ENCODE measurements at regions not wholly inside any gene's neighbourhood (a gene's known extent, or its start where the extent isn't known, plus 50 kb on each side); places are given as distances from the start of the nearest gene placed in this dataset.

DNA sequence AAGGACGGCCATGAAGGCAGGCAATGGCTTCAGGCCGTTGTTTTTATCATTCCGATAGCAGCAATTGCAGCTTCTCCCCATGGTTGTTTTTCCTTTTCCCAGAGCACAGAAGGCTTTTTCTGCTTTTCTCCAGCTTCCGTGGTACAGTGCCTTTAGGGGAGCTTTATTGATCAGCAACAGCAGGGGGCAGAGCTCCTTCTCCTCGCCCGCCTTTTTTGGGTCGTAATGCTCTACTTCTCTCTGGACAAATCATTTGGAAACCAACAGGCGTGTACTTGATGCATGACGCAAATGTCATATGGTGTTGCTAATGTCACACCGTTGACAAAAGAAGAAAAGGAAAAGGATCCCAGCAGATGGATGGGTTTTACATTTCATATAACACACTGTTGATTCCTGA is 79.7 kb upstream of the SNRK start:
- DNase-seq, result peak; percentile 48

DNA sequence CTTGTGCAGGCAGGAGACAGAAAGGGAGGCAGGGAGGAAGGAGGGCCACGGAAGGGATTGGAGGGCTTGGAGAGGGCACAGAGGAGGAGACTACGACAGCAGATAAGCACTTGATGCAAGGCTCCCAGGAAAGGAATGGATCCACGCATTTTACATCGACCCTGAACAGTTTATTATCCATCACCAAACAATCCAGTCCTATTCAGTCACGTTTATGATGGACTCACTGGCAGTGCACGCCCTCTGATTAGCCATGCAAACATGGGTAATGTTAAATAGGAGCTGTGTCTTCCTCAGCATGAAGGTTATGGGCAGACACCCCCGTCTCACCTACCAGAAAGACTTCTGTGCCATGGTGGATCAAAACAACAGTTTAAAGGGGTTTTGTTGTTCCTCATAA is 80.2 kb upstream of the SNRK start:
- DNase-seq, result peak; percentile 14

DNA sequence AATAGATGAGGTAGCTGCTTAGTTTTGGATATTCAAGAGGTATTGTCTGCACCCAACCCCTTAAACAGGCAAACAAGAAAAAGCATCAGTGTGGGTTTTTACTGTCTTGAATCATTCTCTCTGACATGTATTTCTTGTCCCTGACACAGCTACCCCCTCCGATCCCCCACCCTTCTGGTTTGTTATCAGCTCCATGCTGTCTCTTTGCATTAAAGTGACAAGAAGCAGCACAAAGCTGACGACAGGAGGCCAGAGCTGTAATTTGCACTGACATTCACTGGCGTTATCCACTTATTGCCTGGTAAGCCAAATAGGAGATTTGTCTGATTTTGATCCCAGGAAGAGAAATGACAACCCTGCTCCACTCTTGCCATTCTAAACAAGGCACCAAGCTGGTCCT is 83.3 kb upstream of the SNRK start:
- peak; percentile 85 for DNase-seq

DNA sequence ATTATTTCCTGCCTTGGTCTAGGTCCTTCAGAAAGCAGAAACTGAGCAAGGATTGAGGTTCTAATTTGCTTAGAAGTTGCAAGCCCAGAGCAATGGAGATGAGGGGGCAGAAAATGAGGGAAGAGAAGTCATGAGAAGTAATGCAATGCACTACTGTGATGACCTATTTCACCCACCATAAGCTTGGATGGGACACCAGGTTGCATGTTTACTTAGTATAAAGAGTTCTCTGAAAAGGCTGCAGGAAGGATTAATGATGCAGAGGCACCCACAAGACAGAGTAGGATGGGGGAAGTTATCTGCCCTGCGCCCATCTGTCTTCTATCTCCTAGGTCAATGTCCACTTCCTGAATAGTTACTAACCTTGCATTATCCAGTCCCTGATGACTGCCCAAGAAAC is 84.8 kb upstream of the SNRK start:
- DNase-seq, result no peak

DNA sequence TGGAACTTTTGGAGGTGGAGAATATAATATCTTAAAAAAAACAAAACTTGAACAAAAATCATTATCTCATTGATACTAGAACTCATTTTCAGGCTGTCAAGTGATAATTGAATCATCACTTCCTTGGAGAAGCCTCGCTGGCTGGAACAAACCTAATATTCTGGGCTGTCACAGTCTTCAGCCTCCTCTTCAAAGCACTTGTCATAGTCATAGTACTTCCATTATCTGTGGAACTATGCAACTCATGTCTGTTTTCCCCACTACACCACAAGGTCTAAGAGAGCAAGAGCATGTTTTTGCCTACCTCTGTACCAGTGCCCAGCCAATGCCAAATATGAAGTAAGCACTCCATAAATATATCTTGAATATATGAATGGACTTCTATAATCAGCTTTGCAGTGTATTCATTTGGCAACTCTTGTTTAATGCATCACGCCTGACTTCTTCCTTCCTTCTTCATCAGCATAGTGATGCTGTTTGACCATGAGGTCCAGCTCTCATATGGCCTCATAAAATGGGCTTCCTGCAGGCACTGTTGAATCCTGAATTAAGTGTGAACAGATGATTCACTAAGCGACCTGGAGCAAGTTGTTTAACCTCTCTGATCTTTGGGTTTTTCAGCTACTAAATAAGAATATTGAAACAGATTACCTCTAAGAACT is 86.6 kb upstream of the SNRK start:
- no peak for DNase-seq

DNA sequence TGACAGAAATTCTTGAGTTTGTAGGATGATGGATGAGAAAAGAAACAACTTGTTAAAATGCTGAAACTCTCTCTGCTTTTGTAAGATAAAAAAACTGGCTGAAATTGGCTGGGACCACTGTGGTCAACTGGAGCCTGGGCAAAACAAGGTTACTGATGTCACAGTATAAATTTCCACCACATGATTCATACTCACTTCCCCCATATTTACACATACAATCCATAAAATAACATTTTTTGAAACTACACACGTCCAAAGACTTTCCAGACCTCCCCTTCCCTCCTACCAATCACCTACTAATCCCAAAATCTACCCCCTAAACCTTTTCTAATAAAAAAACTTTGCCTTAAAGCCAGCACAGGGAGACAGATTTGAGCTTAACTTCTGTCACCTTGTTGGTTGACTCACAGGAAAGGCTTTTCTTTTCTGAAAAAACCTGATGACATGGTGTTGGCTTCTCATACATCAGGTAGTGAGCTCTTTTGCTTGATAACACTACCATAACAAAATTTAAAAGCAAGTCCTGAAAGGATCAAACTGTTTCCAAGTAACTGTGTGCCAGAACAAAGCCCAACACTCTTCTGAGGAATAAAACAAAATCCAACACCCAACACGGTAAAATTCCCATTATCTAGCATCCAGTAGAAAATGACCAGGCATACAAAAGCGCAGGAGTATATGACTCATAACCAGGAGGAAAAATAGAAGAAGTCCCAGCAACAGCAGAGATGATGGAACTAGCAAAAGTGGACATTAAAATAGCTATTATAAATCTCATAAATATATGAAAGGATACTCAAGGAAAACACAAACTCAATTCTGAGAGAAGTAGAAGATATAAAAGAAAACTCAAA is 87.3 kb upstream of the SNRK start:
- DNase-seq, result no peak

DNA sequence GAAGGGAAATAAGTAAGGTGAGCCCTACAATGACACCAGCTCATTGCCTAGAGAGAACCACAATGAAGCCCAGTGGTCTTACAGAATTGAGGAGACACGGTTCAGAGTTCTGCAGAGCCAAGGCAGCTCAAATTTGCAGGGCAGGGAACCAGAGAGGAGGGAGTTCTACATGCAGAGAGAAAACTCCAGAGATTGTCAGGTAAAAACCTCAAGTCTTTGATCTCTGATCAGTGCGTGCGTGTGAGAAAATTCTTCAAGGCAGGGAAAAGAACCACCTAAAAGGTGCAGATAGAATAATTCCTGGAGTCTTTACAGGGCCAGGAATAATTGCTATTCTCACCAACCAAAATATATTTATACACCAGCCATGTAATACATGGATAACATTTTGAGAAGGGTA is 88.0 kb upstream of the SNRK start:
- DNase-seq, result no peak

DNA sequence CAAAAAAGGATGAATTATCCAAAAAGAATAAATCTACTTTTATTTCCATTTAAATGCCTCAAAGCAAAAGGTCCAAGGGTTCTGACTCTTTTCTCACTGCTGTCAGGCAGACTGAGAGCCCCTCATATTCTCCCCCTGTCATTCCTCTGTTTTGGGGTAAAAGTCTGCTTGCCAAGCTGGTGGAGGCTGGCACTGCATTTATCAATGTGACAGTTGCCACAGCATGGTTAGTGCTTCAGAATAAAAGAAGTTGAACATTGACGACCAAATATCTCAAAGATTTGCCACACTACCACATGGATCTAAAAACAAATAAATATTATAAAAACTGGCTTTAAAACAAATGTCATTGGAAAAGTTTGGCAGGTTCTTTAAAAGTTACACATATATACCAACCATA is 89.2 kb upstream of the SNRK start:
- DNase-seq, result no peak

DNA sequence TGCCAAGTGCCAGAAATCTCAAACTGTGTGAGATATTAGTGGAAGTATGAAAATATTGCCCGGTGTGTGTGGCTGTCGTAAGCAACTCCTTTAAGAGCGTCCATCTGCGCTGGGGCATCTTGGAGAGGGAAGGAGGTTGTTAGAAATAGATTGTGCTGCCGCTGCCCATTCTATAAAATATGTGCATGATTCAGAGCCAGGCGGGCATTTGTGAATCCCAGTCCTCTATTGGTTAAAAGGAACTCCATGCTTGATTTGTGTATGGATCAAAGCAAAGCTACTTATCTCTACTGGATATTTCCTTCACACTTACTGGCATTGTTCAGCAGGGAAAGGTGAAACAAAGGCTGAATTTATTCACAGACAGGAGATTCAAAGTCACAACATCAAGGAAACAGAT is 89.6 kb upstream of the SNRK start:
- no peak for DNase-seq

DNA sequence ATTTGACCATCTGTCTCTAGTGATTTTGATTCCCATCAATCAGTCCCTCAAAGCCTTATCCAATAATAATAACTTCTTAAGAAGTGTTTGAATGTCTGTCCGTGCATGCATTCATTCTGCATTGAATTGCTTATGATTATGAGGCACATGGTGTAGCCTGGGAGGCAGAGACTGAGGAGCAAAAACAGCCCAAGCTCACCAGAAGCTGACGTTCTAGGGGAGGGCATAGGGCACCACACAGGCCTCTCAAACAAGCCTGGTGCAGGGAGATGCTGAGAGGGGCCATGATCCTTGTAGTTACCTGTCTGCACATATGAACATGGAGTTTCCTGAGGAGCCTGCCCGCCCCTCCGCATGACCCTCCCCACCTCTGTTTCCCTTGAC is 89.2 kb upstream of the POMGNT2 start:
- no peak for DNase-seq

DNA sequence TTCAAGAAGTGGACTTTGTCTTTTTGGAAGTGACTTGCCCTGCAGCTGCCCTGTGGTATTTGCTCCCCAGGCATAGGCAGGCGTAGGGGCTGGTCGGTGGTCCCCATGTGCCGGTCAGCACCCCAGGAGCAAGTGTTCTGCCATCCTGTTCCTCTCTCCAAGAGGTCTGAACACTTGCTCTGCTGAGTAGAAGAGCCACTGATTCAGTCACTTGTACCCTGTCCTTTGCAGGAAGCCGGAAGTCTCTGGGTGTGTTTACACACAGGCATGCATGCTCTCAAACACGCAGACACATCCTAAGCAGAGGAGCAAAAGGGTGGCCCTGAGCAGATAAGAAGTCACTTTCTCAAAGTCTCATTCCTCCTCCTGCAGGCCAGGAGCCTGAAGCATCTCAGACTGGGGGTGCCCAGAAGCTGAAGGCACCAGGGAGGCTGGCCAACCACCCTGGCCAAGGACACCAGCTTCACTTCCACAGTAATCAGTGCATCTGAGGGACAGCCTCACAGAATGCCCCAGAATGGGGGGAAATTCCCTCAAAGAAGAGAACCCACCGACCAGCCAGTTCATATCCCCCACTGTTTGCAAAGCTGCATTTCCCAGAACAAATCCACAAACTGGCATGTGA is 88.7 kb upstream of the POMGNT2 start:
- DNase-seq, result no peak

DNA sequence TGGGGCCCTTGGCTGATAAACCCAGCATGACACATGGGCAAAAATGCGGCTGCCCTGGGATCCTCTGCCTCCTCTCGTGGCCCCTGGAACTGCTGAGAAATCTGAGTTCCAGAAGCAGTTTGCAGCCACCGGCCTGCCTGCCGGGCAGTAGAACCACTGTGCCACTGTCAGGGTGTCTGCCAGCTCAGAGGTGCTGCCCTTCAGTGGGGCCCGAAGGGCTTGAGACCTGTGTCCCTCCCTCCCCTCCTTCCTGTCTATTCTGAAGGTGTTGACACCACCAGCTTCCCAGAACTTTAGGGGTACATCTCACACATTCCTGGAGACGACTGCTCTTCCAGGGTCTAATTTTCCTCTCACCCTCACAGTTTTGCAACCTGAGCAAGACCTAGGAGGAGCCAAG is 88.2 kb upstream of the POMGNT2 start:
- no peak for DNase-seq

DNA sequence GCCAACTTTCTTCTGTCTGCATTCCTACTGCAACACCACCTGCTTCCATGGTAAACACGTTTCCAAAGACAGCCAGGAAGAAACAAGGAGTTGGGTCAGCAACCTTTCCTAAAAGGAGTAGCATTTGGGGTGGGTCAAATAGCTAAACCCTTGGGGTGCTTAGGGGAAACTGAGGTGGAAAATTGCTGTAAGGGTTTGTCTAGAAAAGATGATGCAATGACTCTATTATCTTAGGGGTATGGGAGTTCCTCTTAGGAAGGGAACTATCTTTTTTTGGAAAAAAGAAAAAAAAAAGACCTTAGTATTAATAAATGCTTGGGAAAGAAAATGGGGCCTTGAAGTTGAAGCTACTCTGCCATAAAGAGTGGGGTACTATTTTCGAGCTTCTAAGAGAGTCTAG is 86.1 kb upstream of the POMGNT2 start:
- no peak for DNase-seq

DNA sequence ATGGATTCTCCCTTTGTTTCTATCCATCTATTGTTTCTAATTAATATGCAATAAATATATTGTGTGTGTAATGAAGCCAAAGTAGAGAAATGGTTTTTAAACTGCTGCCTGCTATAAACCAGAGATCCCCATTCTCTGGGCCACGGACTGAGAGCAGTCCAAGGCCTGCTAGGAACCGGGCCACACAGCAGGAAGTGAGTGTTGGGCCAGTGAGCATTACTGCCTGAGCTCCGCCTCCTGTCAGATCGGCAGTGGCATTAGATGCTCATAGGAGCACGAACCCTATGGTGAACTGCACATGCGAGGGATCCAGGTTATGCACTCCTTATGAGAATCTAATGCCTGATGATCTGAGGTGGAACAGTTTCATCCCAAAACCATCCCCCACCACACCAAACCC is 85.2 kb upstream of the POMGNT2 start:
- DNase-seq, result no peak

DNA sequence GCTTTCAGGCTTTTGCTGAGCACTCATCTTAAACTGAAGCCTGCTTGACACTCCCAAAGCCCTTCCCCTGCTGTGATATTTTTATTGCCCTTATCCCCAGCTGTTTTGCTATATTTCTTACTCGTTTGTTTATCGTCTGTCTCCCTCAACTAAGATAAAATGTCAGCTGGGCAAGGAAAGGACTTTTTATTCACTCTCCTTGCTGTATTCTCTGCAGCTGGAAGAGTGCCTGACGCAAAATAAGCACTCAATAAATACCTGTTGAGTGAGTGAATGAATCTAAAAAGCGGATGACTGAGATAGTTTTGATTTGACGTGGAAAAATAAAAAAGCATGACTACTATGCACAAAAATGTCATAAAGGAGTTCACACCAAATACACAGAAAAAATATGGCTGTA is 84.8 kb upstream of the POMGNT2 start:
- DNase-seq, result no peak

DNA sequence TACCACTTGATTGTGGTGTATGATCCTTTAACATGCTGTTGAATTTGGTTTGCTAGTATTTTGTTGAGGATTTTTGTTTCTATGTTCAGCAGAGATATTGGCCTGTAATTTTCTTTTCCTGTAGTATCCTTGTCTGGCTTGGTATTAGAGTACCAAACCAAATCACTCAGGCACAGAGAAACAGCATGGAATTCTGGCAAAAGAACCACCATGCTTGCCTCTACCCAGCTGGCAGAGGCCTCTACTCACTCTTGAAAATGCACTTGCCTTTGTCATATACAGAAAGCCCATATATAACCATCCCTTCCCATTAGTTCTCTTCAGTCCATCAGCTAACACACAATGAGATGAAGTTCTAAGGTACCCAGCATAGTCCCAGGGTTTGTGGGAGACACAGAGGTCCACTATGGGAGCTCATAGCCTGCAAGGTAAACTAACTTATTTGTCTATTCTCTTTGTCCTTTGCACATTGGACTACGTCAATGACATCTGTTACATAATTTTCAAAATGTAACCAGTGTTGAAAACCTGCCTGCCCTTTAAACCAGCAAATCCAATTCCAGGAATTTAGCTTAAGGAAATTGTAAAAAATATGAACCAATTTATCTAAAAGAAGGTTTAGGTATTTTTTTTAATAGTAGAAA is 82.1 kb upstream of the POMGNT2 start:
- DNase-seq, result no peak

DNA sequence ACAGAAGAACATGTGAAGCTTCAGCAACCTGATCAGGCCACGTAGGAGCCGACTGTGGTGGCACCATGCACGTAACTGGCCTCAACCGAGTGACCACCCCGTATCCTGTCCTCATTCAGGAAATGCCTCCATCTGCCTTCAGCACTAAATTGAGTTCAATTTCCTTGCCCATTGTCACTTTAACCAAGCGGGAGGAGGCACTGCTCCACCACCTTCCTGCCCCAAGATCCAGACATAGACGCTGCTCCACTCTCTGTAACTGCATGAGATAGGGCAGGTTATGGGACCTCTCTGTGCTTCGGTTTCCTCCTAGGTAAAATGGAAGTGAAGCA is 80.1 kb upstream of the POMGNT2 start:
- DNase-seq, result no peak

DNA sequence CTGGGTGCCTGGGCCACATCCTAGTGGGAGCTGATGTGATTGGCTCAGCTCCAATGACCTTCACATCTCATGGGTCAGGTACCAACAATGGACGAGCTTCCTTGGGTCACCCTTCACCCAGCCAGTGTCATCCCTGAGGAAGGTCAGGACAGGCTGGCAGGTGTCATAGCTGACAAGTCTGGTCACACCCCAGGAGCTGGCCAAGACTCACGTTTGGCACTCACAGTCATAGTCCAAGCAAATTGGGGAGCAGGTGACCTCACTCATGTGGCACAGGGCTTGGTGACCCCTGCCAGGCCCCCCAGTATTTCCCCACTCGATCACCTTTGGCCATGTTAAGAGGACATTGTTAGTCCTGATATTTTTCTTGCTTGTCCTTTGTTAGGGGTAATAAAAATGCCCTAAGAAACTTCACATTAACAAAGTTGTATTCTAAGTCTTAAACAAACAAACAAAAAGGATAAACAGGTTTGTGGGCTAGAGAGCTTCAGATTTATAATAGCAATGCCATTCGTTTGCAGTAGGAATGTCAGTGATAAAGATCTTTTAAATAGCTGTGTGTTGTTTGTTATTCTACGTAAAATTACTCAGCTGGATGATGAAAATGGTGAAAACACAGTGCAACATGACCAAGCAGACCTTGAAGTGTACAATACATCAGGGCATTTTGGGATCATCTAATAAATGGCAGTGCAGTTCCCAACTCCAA is 79.5 kb upstream of the POMGNT2 start:
- no peak for DNase-seq

DNA sequence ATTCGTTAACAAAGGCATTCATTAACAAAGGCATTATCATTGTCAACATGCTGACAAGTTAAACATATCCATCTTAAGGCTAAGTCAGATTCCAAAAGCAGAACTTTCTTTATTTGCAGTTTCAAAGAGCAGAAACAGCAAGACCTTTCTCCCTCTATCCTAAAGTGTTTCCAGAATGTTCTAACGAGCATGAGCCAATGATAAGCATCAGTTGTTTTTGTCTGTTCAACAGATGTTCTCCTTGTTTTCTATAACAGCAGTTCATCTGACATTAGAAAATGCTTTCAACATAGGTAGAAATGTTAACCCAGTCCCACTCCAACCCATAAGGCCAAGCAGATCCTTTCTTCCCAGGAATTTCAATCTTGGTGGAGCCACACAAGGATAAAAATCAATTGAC is 77.6 kb upstream of the POMGNT2 start:
- DNase-seq, result no peak

DNA sequence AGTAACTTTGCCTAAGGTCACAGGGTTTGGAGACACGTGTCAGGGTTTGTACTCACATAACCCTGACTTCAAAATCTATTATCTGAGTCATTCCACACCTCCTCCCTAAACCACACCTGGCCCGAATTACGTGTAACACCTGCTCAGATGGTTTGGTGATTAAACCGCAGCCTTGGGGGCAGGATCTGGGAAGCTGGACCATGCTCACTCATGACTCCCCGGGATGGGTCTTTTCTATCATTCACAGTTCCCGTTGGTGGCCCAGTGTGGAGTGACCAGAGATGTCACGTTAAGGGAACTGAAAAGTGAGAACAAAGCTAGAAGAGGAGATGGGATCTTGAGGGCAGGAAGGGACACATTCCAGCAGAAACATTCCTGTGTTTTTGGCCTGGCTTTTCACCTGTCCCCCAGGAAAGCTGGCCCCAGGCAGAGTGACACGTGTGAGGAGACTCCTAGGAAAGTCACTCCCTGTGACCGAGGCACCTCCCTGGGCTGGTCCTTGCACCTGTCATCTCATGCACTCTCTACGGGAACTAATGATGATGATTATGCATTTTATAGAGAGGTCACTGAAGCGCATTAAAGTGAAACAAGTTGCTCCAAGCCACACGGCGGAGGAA is 75.4 kb upstream of the POMGNT2 start:
- DNase-seq, result no peak

DNA sequence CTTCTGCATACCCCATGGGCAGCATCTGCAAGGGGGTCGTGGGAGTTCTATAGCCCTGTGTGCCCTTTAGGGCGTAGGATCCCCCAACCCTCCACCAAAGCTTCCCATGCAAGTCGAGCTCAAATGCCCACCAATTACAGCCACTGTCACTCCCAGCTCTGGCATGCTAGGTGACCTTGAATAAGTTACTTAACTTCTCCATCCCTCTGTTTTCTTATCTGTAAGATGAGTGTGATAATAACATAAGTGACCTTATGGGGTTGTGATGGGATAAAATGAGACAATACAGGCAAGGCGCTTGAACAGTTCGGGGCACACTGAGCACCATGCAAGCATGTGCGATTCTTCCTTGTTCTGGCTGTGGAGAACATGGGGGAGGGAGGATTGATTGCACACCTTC is 74.8 kb upstream of the POMGNT2 start:
- no peak for DNase-seq

DNA sequence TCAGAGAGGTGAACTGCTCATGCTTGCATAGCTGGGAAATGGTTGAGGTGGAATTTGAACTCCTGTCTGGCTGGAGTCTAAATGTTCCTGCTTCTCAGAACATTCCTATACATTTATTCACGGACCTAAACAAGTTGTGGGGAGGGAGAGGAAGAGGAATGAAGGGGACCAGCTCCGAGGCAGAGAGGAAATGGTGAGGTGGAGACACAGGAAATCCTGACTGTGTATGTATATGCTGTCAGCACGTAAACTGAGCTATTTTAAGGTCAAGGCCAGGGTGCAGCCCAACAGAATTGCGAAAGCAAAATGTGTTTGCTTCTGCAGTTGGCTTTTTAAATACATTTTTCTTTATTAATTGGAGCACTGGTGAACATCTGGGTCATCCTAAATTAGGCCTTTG is 74.1 kb upstream of the POMGNT2 start:
- no peak for DNase-seq

DNA sequence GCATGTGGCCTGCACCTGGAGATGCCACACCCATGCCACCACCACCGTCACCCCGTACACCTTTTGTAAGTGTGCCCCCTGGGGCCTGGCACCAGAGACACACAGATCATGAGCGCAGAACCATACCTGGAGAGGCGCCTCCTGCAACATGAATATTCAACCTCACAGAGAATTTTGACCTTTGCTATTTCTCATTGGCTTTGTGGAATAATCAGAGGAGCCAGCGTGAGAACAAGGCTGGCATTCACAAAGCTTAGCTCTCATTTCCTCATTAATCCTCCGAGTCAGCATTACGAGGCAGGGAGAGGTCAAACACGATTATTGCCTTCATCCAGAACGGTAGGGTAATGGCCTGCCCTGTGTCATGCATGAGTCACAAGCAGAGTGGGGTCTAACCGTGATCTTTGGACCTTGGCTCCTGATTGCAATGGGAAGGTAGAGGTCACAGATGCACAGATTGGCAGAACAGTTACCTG is 73.0 kb upstream of the POMGNT2 start:
- DNase-seq, result no peak
